ENCODE measurements at regions not wholly inside any gene's neighbourhood (a gene's known extent, or its start where the extent isn't known, plus 50 kb on each side); places are given as distances from the start of the nearest gene placed in this dataset.
"Not testable (repeated sequence)": the region's sequence is repeated elsewhere in the genome, so short reads cannot be mapped to it uniquely, and the experiment has no call there.

DNA sequence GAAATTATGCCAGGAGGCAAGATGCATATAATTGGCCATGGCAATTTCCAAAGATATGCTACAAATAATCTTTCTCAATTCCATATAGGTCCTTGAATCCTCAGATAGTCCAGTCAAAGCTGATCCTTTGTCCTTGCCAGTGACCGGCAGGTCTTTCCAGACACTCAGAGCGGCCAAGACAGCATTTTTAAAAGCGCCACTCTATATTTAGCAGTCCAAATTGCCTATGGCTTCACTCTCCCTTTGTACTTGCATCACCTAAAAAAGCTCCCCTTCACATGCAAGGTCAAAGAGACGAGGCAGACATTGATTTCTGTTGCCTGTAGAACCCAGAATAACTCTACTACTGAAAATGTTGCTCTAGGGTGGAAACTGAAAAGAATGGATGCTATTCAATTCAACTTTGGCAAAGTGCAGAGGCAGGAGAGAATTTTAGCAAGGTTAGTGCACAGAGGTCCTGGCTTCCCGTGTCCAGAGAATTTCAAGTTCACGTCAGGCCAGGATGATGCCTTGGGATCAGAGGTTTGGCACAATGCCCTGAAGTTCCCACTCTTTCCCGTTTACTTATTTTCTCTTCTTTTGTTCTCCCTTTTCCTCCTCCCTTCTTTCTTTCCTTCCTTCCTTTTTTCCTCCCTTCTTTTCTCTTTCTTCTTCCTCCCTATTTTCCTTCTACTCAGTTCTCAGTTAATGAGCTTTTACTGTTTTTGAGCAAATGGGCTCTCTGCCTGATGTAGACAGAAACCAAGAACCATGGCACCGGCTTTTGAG, 108.5 kb downstream of the KCNK1 start:
- H3K4me3 ChIP-seq (ENCODE audit: low read depth, low read length), result no peak overlapping the region
- no peak for DNase-seq (ENCODE audit: low read depth)
- TF ChIP-seq CTCF (IDR thresholded peaks at IDR 0.05; ENCODE audit: insufficient read depth, low read depth, low read length), result no peak

DNA sequence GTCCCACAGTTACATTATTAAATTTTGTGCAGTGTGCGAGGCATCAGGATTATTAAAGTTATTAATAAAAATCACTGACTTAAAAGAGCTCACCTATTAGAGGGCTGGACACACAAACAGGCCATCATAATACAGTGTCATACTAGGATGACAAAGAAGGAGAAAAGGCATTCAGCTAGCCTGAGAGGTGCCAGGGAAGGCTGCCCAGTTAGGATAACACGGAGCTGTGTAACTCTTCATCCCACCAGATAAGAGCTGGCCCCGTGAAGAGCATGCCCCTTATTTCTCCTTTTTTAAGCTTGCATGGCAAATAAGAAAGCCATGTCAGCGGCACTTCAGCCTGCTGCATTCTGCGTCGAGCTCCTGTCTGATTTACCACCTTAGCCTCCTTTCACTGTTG, 109.5 kb downstream of the KCNK1 start:
- no peak for DNase-seq (ENCODE audit: low read depth)
- no peak overlapping the region for H3K4me3 ChIP-seq (ENCODE audit: low read depth, low read length)
- no peak for TF ChIP-seq CTCF (IDR thresholded peaks at IDR 0.05; ENCODE audit: insufficient read depth, low read depth, low read length)

- not testable (repeated sequence) for H3K4me3 ChIP-seq (ENCODE audit: low read depth, low read length); DNase-seq (ENCODE audit: low read depth)
These were observed 110.3 kb downstream of the KCNK1 start for GRCh38 chr1:233724131-233724631.

- TF ChIP-seq CTCF (IDR thresholded peaks at IDR 0.05; ENCODE audit: insufficient read depth, low read depth, low read length), result no peak
- no peak for DNase-seq (ENCODE audit: low read depth)
- no peak overlapping the region for H3K4me3 ChIP-seq (ENCODE audit: low read depth, low read length)
These were observed 111.5 kb downstream of the KCNK1 start for GRCh38 chr1:233725423-233725822.

GRCh38 chr1:233728721-233729120, 114.8 kb downstream of the KCNK1 start:
- no peak for TF ChIP-seq CTCF (IDR thresholded peaks at IDR 0.05; ENCODE audit: insufficient read depth, low read depth, low read length)
- no peak for DNase-seq (ENCODE audit: low read depth)
- H3K4me3 ChIP-seq (ENCODE audit: low read depth, low read length), result no peak overlapping the region

DNA sequence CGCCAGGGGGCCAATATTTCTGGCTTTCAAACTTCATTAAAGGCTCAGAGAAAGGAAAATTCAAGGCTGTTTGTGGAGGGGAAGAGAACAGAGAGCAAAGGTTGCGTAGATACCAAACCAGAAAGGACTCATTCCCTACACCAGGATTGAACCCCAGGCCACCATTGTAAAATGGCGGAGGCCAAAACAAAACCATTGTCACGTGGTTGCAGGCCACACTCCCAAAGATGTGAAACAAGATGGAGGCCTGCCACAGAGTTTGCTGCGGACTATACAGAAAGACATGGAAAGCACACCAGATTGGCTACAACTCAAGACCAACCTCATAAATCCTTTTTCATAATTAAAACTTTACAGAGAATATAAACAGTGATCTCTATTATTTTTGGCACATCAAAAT, 116.5 kb downstream of the KCNK1 start:
- no peak for DNase-seq (ENCODE audit: low read depth)
- no peak for TF ChIP-seq CTCF (IDR thresholded peaks at IDR 0.05; ENCODE audit: insufficient read depth, low read depth, low read length)
- no peak overlapping the region for H3K4me3 ChIP-seq (ENCODE audit: low read depth, low read length)

GRCh38 chr1:233730809-233731208, 116.9 kb downstream of the KCNK1 start:
- H3K4me3 ChIP-seq (ENCODE audit: low read depth, low read length), result no peak overlapping the region
- DNase-seq (ENCODE audit: low read depth), result no peak
- TF ChIP-seq CTCF (IDR thresholded peaks at IDR 0.05; ENCODE audit: insufficient read depth, low read depth, low read length), result no peak
